Endothelial cell (in vitro differentiated cells): ENCODE measurements at regions not wholly inside any gene's neighbourhood (a gene's known extent, or its start where the extent isn't known, plus 50 kb on each side); places are given as distances from the start of the nearest gene placed in this dataset.

Source experiments
- DNase-seq: peaks from one replicate; pipeline ENCODE4 v3.0.0; 2021; ENCODE audit warnings: low spot score
- H3K27ac Mint-ChIP-seq: one replicate; pipeline ENCODE4 v1.8.0; 2021; ENCODE audit warnings: mixed read lengths, inconsistent platforms; ENCODE audit not compliant: unreplicated experiment
- H3K27me3 Mint-ChIP-seq: one replicate; pipeline ENCODE4 v1.8.0; 2021; ENCODE audit warnings: mild to moderate bottlenecking, moderate library complexity, mixed read lengths, inconsistent platforms; ENCODE audit not compliant: unreplicated experiment
- H3K36me3 Mint-ChIP-seq: one replicate; pipeline ENCODE4 v1.8.0; 2021; ENCODE audit warnings: mild to moderate bottlenecking, low read depth, mixed read lengths, inconsistent platforms; ENCODE audit not compliant: unreplicated experiment
- H3K4me1 Mint-ChIP-seq: one replicate; pipeline ENCODE4 v1.8.0; 2021; ENCODE audit warnings: mild to moderate bottlenecking, mixed read lengths, inconsistent platforms; ENCODE audit not compliant: unreplicated experiment
- H3K4me3 Mint-ChIP-seq: one replicate; pipeline ENCODE4 v1.8.0; 2021; ENCODE audit warnings: mild to moderate bottlenecking, mixed read lengths, inconsistent platforms; ENCODE audit not compliant: unreplicated experiment
- H3K9me3 Mint-ChIP-seq: one replicate; pipeline ENCODE4 v1.8.0; 2021; ENCODE audit warnings: mixed read lengths, inconsistent platforms; ENCODE audit not compliant: unreplicated experiment
- CTCF ChIP-seq: fragments of 200-600 bp; sonication (generic); IDR thresholded peaks from one replicate; pipeline ENCODE4 v1.5.0; 2021; ENCODE audit warnings: antibody characterized with exemption; ENCODE audit not compliant: unreplicated experiment

- no peak for TF ChIP-seq CTCF
- Mint-ChIP-seq H3K4me1 (no peaks in the 10 kb centered on the region), H3K4me3 (no peak overlapping the region), H3K27ac (no peak overlapping the region), H3K27me3 (peaks cover 3% of the 10 kb centered on the region), H3K9me3 (no peaks in the 10 kb centered on the region), H3K36me3 (no peaks in the 10 kb centered on the region)
- no peak for DNase-seq
Measured at GRCh38 chr6:44696686-44697085, 309.2 kb downstream of the CDC5L start.

- TF ChIP-seq CTCF, result no peak
- Mint-ChIP-seq H3K4me1 (no peaks in the 10 kb centered on the region), H3K9me3 (no peaks in the 10 kb centered on the region), H3K27ac (no peak overlapping the region), H3K27me3 (peaks cover 3% of the 10 kb centered on the region), H3K4me3 (no peak overlapping the region), H3K36me3 (no peaks in the 10 kb centered on the region)
- DNase-seq, result no peak
Measured at GRCh38 chr6:44697327-44697726, 309.8 kb downstream of the CDC5L start.

- Mint-ChIP-seq H3K4me3 (no peak overlapping the region), H3K27ac (no peak overlapping the region), H3K9me3 (no peaks in the 10 kb centered on the region), H3K27me3 (peaks cover 3% of the 10 kb centered on the region), H3K36me3 (no peaks in the 10 kb centered on the region), H3K4me1 (no peaks in the 10 kb centered on the region)
- no peak for TF ChIP-seq CTCF
- no peak for DNase-seq
Measured at GRCh38 chr6:44698602-44699001, 311.1 kb downstream of the CDC5L start.

GRCh38 chr6:44699082-44699481, 311.6 kb downstream of the CDC5L start:
- Mint-ChIP-seq H3K27ac (no peak overlapping the region), H3K27me3 (peaks cover 3% of the 10 kb centered on the region), H3K9me3 (no peaks in the 10 kb centered on the region), H3K4me1 (no peaks in the 10 kb centered on the region), H3K36me3 (no peaks in the 10 kb centered on the region), H3K4me3 (no peak overlapping the region)
- TF ChIP-seq CTCF, result no peak
- DNase-seq, result no peak

- Mint-ChIP-seq H3K27me3 (peaks cover 3% of the 10 kb centered on the region), H3K4me3 (no peak overlapping the region), H3K9me3 (no peaks in the 10 kb centered on the region), H3K36me3 (no peaks in the 10 kb centered on the region), H3K4me1 (no peaks in the 10 kb centered on the region), H3K27ac (no peak overlapping the region)
- TF ChIP-seq CTCF, result no peak
- no peak for DNase-seq
Measured at GRCh38 chr6:44699851-44700250, 312.3 kb downstream of the CDC5L start.
